Osteoblast (primary cell): ENCODE measurements at regions not wholly inside any gene's neighbourhood (a gene's known extent, or its start where the extent isn't known, plus 50 kb on each side); places are given as distances from the start of the nearest gene placed in this dataset.

Experiments used
- DNase-seq: peaks from one replicate; pipeline ENCODE4 v3.0.0; 2011; ENCODE audit warnings: low spot score, mixed read lengths; ENCODE audit not compliant: insufficient read length; ENCODE audit errors: missing footprints
- H2AFZ ChIP-seq: 2 replicates; pipeline ENCODE4 v1.6.0; 2011; ENCODE audit warnings: mild to moderate bottlenecking, low read length
- H3K27ac ChIP-seq: 2 replicates; pipeline ENCODE4 v1.5.1; 2011; ENCODE audit warnings: mild to moderate bottlenecking, low read depth, low read length, moderate library complexity
- H3K27me3 ChIP-seq: 2 replicates; pipeline ENCODE4 v1.6.0; 2012; ENCODE audit warnings: mild to moderate bottlenecking, control low read depth, inconsistent platforms, low read length, moderate library complexity; ENCODE audit not compliant: insufficient read depth
- H3K36me3 ChIP-seq: 2 replicates; pipeline ENCODE4 v1.5.1; 2011; ENCODE audit warnings: mild to moderate bottlenecking, low read length, control low read depth, moderate library complexity; ENCODE audit not compliant: insufficient read depth
- H3K4me1 ChIP-seq: 2 replicates; pipeline ENCODE4 v1.5.1; 2011; ENCODE audit warnings: mild to moderate bottlenecking, low read length, control low read depth, moderate library complexity; ENCODE audit not compliant: insufficient read depth
- H3K4me2 ChIP-seq: 2 replicates; pipeline ENCODE4 v1.6.0; 2011; ENCODE audit warnings: mild to moderate bottlenecking, low read length; ENCODE audit not compliant: insufficient read depth
- H3K4me3 ChIP-seq: fragments of 200-600 bp; sonication (generic); 3 replicates; pipeline ENCODE4 v1.5.1; 2012; ENCODE audit warnings: mild to moderate bottlenecking, low read length, inconsistent platforms; ENCODE audit not compliant: insufficient read depth
- H3K79me2 ChIP-seq: 2 replicates; pipeline ENCODE4 v1.6.0; 2012; ENCODE audit warnings: mild to moderate bottlenecking, low read length, control low read depth, inconsistent platforms; ENCODE audit not compliant: insufficient read depth
- H3K9me3 ChIP-seq: 2 replicates; pipeline ENCODE4 v1.5.1; 2011; ENCODE audit warnings: low read depth, low read length, control low read depth
- H4K20me1 ChIP-seq: 2 replicates; pipeline ENCODE4 v1.6.0; 2012; ENCODE audit warnings: mild to moderate bottlenecking, low read length, control low read depth; ENCODE audit not compliant: insufficient read depth
- TF ChIP-seq, protein P1 (sequence below): IDR thresholded peaks from 2 replicates; pipeline ENCODE4 v1.5.1; 2011; ENCODE audit warnings: mild to moderate bottlenecking, low read depth, low read length, moderate library complexity; ENCODE audit errors: extremely low read depth

GRCh38 chr5:20348321-20348720, 360.3 kb upstream of the CDH18 start:
- H3K27me3 ChIP-seq: no peaks in the 10 kb centered on the region
- no peaks in the 10 kb centered on the region for H3K79me2 ChIP-seq
- no peak overlapping the region for H3K27ac ChIP-seq
- H3K4me1 ChIP-seq: no peaks in the 10 kb centered on the region
- no peaks in the 10 kb centered on the region for H4K20me1 ChIP-seq
- no peaks in the 10 kb centered on the region for H3K9me3 ChIP-seq
- no peak for DNase-seq
- no peak overlapping the region for H2AFZ ChIP-seq
- no peaks in the 10 kb centered on the region for H3K36me3 ChIP-seq
- H3K4me3 ChIP-seq: no peak overlapping the region
- no peak overlapping the region for H3K4me2 ChIP-seq
- TF ChIP-seq, protein P1, sequence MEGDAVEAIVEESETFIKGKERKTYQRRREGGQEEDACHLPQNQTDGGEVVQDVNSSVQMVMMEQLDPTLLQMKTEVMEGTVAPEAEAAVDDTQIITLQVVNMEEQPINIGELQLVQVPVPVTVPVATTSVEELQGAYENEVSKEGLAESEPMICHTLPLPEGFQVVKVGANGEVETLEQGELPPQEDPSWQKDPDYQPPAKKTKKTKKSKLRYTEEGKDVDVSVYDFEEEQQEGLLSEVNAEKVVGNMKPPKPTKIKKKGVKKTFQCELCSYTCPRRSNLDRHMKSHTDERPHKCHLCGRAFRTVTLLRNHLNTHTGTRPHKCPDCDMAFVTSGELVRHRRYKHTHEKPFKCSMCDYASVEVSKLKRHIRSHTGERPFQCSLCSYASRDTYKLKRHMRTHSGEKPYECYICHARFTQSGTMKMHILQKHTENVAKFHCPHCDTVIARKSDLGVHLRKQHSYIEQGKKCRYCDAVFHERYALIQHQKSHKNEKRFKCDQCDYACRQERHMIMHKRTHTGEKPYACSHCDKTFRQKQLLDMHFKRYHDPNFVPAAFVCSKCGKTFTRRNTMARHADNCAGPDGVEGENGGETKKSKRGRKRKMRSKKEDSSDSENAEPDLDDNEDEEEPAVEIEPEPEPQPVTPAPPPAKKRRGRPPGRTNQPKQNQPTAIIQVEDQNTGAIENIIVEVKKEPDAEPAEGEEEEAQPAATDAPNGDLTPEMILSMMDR: no peak

DNA sequence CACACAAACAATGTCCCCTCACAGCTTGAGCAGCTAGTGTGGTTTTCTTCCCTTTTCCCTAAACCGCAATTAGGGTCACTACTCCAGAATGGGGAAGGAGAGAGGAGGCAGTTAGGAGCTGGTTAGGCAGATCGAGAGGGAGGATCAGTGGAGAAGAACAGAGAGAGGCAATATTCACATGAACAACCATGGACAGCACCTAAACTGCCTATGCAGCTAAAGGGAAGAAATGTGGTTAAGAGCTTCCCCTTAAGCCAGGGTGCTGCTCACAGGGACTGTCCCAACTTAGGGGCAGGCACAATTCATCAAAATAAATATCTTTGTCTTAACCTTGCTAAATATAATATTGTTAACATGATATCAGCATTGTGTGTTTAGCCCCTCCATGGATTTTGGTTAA, 359.3 kb upstream of the CDH18 start:
- Histone ChIP-seq H3K9me3 (no peaks in the 10 kb centered on the region), H3K79me2 (no peaks in the 10 kb centered on the region), H2AFZ (no peak overlapping the region), H3K27me3 (no peaks in the 10 kb centered on the region), H4K20me1 (no peaks in the 10 kb centered on the region), H3K4me2 (no peak overlapping the region), H3K4me3 (no peak overlapping the region), H3K27ac (no peak overlapping the region), H3K4me1 (no peaks in the 10 kb centered on the region), H3K36me3 (no peaks in the 10 kb centered on the region)
- no peak for DNase-seq
- TF ChIP-seq, protein P1: no peak

GRCh38 chr5:20340126-20340525, 352.1 kb upstream of the CDH18 start:
- Histone ChIP-seq H3K27me3 (no peaks in the 10 kb centered on the region), H4K20me1 (no peaks in the 10 kb centered on the region), H3K4me3 (no peak overlapping the region), H3K36me3 (no peaks in the 10 kb centered on the region), H3K27ac (no peak overlapping the region), H3K9me3 (no peaks in the 10 kb centered on the region), H2AFZ (no peak overlapping the region), H3K4me2 (no peak overlapping the region), H3K4me1 (no peaks in the 10 kb centered on the region), H3K79me2 (no peaks in the 10 kb centered on the region)
- no peak for DNase-seq
- TF ChIP-seq, protein P1: no peak

GRCh38 chr5:20335978-20336377, 348.0 kb upstream of the CDH18 start:
- TF ChIP-seq, protein P1: no peak
- Histone ChIP-seq H2AFZ (no peak overlapping the region), H3K4me3 (no peak overlapping the region), H3K27ac (no peak overlapping the region), H4K20me1 (no peaks in the 10 kb centered on the region), H3K36me3 (no peaks in the 10 kb centered on the region), H3K79me2 (no peaks in the 10 kb centered on the region), H3K4me2 (no peak overlapping the region), H3K4me1 (no peaks in the 10 kb centered on the region), H3K27me3 (no peaks in the 10 kb centered on the region), H3K9me3 (no peaks in the 10 kb centered on the region)
- no peak for DNase-seq
